GM19463 (cell line): ENCODE measurements at regions not wholly inside any gene's neighbourhood (a gene's known extent, or its start where the extent isn't known, plus 50 kb on each side); places are given as distances from the start of the nearest gene placed in this dataset.

Experiments
- ATAC-seq: cut with Tn5 transposase; IDR thresholded peaks from one replicate; pipeline ENCODE4 v1.9.1; 2021; ENCODE audit warnings: mild to moderate bottlenecking, moderate library complexity; ENCODE audit not compliant: unreplicated experiment

DNA sequence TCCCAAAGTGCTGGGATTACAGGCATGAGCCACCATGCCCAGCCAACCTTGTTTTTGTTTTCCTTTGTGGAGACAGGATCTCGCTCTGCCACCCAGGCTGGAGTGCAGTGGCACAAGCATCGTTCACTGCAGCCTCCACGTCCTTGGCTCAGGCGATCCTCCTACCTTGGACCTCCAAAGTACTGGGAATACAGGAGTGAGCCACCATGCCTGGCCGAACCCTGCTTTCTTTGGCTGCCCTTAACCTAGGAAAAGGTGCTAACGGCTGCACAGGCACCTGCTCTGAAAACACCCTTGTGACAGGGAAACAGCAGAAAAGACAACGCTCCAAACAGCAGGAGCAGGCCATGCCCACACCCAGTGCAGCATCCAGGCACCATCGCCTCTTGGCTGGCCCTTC, 71.9 kb downstream of the OAT start:
- ATAC-seq: no peak

GRCh38 chr10:124345521-124345920, 73.2 kb downstream of the OAT start:
- ATAC-seq: no peak

GRCh38 chr10:124344931-124345330, 73.8 kb downstream of the OAT start:
- no peak for ATAC-seq

DNA sequence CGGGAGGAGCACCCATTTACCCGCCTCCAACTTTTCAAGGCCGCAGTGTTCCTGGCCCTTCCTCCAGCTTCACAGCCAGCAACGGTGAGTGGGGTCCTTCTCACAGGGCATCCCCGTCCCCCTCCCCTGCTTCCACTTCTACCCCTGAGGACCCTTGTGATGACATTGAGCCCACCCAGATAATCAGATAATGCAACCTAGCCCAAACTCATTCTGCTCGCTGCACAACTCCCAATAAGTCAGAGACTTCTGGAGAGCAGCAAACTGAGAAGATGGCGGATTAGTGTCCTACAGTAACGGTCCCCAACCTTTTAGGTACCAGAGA, 74.5 kb downstream of the OAT start:
- ATAC-seq: no peak

GRCh38 chr10:124343351-124344265, 75.1 kb downstream of the OAT start:
- ATAC-seq: no peak

DNA sequence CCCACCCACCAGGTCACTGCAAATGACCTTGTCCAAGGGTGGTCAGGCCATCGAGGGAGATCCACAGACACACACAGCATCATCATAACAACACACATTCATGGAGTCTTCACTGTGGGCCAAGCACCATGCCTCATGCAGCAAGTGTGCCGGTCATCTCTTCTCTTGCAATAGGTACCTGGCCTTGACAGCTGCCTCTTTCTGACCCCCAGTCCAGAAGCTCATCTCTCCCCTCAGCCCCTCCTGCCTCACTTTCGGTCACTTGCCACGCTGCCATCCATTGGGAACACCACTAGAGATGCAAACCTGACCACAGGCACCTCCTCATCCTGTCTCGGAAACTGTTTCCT, 75.9 kb downstream of the OAT start:
- ATAC-seq: no peak

DNA sequence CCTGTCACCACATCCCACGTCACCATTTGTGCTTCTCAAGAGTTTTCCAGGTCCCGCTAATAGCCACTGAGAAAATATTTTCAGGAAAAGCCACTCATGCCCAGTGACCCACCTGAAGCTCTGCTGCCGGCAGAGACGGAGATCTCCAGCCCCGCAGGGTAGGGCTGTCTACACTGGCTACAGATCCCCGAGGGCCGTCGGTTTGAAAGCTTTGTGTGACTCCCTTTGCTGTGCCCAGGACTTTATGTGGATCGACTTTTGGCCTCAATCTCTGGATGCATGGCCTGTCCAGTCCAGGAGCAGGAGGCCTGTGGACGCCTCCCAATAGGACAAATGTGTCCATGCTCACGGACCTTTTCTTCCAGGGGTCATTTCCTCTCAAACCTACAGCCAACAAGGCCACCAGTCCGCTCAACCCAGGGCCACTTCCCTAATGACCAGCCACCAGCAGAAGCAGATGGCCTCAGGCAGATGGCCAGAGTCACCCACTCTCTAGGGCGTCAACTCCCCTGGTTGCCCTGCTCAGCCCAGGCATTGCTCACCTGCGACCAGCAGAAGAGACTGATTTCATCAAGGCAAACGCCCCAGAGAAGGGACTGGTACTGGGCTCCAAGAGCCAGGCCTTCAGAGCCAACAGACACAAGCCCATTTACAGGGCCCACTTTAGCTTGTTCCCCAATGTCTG, 76.4 kb downstream of the OAT start:
- ATAC-seq: no peak

DNA sequence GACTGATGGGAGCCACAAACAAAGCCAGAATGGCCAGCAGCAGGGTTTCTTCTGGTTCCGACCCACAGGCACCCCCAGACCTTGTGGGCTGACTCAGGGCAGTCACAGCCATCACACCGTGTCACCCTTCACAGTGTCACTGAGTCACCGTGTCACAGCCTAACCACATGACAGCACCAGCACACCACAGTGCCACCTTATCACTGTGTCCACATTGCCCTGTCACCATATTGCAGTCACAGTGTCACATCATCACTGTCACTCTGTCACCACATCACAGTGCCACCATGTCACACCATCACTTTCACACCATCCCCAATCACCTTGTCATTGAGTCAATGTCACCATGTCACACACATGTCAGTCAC, 77.0 kb downstream of the OAT start:
- ATAC-seq: no peak

- no peak for ATAC-seq
Observed at GRCh38 chr10:124340033-124340760, 78.5 kb downstream of the OAT start.

- no peak for ATAC-seq
Observed at GRCh38 chr10:124339119-124340032, 79.3 kb downstream of the OAT start.

- no peak for ATAC-seq
Observed at GRCh38 chr10:124338276-124338925, 80.3 kb downstream of the OAT start.

DNA sequence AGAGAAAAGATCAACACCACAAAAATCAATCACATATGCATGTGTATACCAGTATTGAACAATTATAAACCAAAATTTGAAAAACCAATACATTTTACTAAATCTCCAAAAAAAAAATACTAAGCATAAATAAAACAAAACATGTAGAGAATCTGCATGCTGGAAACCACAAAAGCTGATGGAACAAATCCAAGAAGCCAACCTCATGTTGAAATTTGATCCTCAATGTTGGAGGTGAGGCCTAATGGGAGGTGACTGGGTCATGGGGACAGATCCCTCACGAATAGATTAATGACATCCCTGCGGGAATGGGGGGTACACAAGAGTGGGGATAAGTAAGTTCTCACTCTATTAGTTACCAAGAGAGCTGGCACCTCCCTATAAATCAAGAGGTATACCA, 82.5 kb downstream of the OAT start:
- no peak for ATAC-seq

GRCh38 chr10:124333931-124334330, 84.8 kb downstream of the OAT start:
- ATAC-seq: no peak

- no peak for ATAC-seq
Observed at GRCh38 chr10:124332426-124332825, 86.3 kb downstream of the OAT start.

GRCh38 chr10:124329941-124330340, 88.8 kb downstream of the OAT start:
- ATAC-seq: no peak

- no peak for ATAC-seq
Observed at GRCh38 chr10:124329362-124329761, 89.4 kb downstream of the OAT start.

DNA sequence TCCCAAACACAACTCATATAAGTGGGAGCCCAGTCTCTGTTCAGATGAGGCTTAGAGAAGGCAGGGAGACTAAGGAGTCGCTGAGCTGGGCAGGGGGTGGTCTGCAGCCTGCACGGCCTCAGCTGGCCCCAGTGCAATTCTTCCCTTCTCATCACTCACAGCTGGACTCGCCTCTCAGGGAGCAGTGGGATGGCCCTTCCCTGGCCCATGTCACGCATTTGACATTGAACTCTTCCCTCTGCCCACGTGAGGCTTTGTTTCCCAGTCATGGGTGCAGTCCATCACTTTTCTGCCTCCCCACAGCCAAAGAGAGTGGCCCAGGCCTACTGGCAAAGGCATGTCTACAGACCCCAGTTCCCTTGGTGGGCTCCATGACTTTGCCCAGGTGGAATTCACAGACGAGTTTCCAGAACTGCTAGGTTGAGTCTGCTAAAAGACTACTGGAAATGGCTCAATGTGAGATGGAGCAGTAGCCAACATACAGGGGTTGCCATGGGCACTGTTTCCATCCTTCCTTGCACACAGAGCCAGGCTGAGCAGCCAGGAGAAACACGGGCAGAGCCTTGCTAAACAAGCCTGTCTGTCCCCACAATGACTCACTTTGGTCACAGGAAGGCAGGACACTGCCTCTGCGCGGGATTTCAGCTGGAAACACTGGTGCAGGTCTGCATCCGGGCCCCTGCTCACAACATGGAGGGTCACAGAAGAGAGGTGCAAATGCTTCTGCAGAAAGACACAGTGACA, 90.1 kb downstream of the OAT start:
- ATAC-seq: no peak

GRCh38 chr10:124325998-124326636, 92.6 kb downstream of the OAT start:
- no peak for ATAC-seq

DNA sequence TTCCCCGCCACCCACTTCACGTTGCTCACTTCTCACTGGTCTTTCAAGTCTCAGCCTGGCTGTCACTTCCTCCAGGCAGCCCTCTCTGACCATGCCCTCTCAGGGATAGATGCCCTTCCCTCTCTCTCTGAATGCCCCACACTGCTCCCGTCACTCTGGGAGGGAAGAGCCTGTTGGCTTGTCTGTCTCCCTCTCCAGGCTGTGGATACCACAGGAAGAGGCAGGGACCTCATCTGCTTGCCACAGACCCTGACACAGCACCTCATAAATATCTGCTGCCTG, 93.1 kb downstream of the OAT start:
- no peak for ATAC-seq
